PC-9 (cell line): ENCODE measurements at regions not wholly inside any gene's neighbourhood (a gene's known extent, or its start where the extent isn't known, plus 50 kb on each side); places are given as distances from the start of the nearest gene placed in this dataset.

Experiments
- EZH2 ChIP-seq: fragments of 200-600 bp; sonication (generic); IDR thresholded peaks from 2 replicates; pipeline ENCODE4 v1.8.0; 2017; ENCODE audit warnings: antibody characterized with exemption, low read depth
- TF ChIP-seq, protein P1 (sequence below): fragments of 200-600 bp; sonication (generic); conservative IDR thresholded peaks from 2 replicates; pipeline ENCODE4 v1.6.1; 2017; ENCODE audit warnings: mixed run types, antibody characterized with exemption, mild to moderate bottlenecking, moderate library complexity

DNA sequence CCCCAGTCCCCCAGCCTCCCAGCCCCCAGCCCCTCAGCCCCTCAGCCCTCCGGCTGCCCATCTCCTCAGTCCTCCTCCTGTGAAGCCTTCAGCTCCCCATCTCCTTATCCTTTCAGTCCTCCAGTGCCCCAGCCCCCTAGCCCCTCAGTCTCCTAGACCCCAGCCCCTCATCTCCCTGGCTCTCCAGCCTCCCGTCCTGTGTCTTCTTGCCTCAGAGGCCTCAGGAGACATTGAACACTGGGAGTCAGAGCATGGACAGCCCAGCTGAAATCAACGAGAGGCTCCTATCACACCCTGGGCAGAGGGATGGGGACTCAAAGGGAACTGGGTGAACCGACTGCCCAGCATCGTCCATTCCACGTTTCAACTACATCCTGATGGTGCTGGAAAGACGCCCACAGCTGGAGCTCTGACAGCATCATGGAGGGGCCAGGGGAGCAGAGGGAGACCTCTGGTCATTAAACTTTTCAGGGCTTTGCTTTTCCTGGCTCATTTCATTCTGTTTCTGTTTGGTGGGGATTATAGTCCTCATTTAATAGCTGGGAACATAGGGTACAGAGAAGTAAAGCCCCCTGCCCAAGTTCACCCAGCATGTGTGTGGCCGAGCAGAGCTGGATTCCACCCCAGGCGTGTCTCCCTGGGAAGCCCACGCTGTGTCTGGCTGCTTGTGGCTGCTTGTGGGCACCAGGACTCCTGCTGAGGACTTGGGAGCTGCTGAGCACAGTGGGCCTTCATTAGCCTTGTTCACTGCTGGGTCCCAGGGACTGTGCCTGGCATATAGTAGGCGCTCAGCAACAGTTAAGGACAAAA is 396.7 kb downstream of the PTPRU start:
- TF ChIP-seq, protein P1, sequence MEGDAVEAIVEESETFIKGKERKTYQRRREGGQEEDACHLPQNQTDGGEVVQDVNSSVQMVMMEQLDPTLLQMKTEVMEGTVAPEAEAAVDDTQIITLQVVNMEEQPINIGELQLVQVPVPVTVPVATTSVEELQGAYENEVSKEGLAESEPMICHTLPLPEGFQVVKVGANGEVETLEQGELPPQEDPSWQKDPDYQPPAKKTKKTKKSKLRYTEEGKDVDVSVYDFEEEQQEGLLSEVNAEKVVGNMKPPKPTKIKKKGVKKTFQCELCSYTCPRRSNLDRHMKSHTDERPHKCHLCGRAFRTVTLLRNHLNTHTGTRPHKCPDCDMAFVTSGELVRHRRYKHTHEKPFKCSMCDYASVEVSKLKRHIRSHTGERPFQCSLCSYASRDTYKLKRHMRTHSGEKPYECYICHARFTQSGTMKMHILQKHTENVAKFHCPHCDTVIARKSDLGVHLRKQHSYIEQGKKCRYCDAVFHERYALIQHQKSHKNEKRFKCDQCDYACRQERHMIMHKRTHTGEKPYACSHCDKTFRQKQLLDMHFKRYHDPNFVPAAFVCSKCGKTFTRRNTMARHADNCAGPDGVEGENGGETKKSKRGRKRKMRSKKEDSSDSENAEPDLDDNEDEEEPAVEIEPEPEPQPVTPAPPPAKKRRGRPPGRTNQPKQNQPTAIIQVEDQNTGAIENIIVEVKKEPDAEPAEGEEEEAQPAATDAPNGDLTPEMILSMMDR: no peak
- no peak for TF ChIP-seq EZH2
